ENCODE measurements at regions not wholly inside any gene's neighbourhood (a gene's known extent, or its start where the extent isn't known, plus 50 kb on each side); places are given as distances from the start of the nearest gene placed in this dataset.

DNA sequence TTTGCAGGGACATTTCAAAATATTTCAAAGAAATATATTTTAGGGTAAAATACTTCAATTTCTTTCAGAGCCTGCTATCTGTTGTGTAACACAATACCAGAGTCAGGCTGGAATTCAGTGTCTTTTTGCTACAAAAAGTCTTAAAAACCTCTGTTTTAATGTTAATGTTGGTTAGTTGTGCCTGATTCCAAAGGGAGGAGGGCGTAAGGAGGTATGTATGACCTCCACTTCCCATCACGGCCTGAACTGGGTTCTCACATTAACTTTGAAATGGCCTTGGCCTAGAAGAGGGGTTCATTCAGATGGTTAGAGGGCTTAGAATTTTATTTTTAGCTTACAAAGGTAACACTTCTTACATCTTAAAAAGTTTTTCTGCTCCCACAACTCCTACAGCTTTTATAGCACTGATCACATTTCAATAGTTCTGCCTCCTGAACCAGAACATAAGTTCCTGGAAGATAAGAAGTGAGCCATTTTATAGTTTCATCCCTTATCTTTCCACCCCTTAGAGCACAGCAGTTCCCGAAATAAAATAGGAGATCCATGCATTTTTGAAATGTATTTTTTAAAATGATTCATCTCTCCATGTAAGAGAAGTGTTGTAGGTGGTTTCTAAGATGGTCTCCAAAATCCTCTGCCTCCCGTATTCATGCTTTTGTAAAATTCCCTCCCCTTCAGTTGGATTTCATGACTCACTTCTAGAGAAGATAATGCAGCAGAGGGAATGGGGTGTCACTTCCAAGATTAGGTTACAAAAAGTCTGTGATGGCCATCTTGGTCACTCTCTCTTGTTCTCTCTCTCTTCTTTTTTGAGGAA, 543.1 kb upstream of the NECTIN3 start:
- TF ChIP-seq CTCF (IDR thresholded peaks at IDR 0.05) (no peak), POLR2A (IDR thresholded peaks at IDR 0.05) (no peak)
